NT2/D1 (cell line): ENCODE measurements at regions not wholly inside any gene's neighbourhood (a gene's known extent, or its start where the extent isn't known, plus 50 kb on each side); places are given as distances from the start of the nearest gene placed in this dataset.

Experiments used
- DNase-seq: peaks from one replicate; pipeline ENCODE4 v3.0.0-alpha.2; 2011; ENCODE audit warnings: low read depth, low spot score
- H3K27me3 ChIP-seq: 2 replicates; pipeline ENCODE4 v1.6.0; 2011; ENCODE audit warnings: mild to moderate bottlenecking; ENCODE audit not compliant: insufficient read length, insufficient read depth
- H3K36me3 ChIP-seq: 2 replicates; pipeline ENCODE4 v1.6.1; 2011; ENCODE audit warnings: mild to moderate bottlenecking, low read length, mixed read lengths; ENCODE audit not compliant: insufficient read depth, insufficient read length
- H3K4me1 ChIP-seq: 2 replicates; pipeline ENCODE4 v1.5.1; 2011; ENCODE audit not compliant: insufficient read depth, insufficient read length
- H3K4me3 ChIP-seq: 2 replicates; pipeline ENCODE4 v1.5.1; 2011; ENCODE audit warnings: low read depth; ENCODE audit not compliant: insufficient read length
- H3K9ac ChIP-seq: 2 replicates; pipeline ENCODE4 v1.6.0; 2011; ENCODE audit warnings: low read depth; ENCODE audit not compliant: insufficient read length
- H3K9me3 ChIP-seq: 2 replicates; pipeline ENCODE4 v1.5.1; 2011; ENCODE audit warnings: mild to moderate bottlenecking, low read length; ENCODE audit not compliant: insufficient read depth
- SUZ12 ChIP-seq: IDR thresholded peaks from 2 replicates; pipeline ENCODE4 v1.6.1; 2011; ENCODE audit not compliant: insufficient read length, insufficient read depth; ENCODE audit errors: extremely low read depth
- YY1 ChIP-seq: IDR thresholded peaks from 2 replicates; pipeline ENCODE4 v1.6.1; 2011; ENCODE audit not compliant: insufficient read length, insufficient read depth
- ZNF274 ChIP-seq: IDR thresholded peaks from 2 replicates; pipeline ENCODE4 v1.6.1; 2011; ENCODE audit warnings: mild to moderate bottlenecking, low read depth, low read length

DNA sequence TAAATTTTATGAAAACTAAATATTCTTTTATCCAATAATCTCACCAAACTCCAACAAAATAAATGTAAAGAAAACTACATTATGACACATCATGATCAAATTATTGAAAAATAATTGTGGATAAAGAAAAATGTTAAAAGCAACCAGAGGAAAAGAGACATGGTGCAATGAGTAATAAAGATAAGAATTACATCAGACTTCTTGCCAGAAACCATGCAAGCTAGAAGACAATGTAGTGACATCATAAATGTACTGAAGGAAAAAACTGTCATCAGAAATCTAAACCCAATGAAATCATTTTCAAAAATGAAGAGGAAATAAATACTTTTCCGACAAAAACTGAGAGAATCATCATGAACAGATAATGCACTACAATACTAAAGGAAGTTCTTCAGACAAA, 135.9 kb upstream of the EOLA2 start:
- no peaks in the 10 kb centered on the region for H3K27me3 ChIP-seq
- no peaks in the 10 kb centered on the region for H3K4me1 ChIP-seq
- H3K36me3 ChIP-seq = no peaks in the 10 kb centered on the region
- DNase-seq = no peak
- no peak overlapping the region for H3K4me3 ChIP-seq
- no peaks in the 10 kb centered on the region for H3K9me3 ChIP-seq
- TF ChIP-seq ZNF274 (no peak), SUZ12 (no peak), YY1 (no peak)
- H3K9ac ChIP-seq = no peak overlapping the region

DNA sequence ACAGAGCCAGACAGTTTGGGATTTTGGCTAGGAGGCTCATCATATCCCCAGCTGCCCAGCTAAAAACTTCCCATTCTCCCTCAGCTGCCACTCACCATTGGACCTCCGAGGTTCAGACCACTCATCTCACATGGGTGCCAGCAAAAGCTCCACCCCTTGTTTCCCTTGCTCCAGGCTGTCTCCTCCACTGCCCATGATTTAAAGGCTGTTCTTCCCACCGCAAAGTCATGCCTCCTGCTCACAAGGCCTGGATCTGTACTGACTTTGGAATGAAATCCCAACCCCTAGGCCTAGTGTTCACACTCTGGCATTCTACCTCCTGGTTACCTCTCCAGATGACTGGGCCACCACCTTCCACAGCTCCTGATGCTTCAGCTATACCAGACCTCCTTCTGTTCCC, 142.2 kb upstream of the EOLA2 start:
- H3K36me3 ChIP-seq = no peaks in the 10 kb centered on the region
- H3K9me3 ChIP-seq = no peaks in the 10 kb centered on the region
- H3K4me3 ChIP-seq = no peak overlapping the region
- no peak for TF ChIP-seq ZNF274
- TF ChIP-seq SUZ12 = no peak
- no peak for TF ChIP-seq YY1
- H3K9ac ChIP-seq = no peak overlapping the region
- H3K27me3 ChIP-seq = no peaks in the 10 kb centered on the region
- H3K4me1 ChIP-seq = no peaks in the 10 kb centered on the region
- DNase-seq = no peak

- no peaks in the 10 kb centered on the region for H3K4me1 ChIP-seq
- no peaks in the 10 kb centered on the region for H3K9me3 ChIP-seq
- H3K9ac ChIP-seq = no peak overlapping the region
- DNase-seq = no peak
- H3K27me3 ChIP-seq = no peaks in the 10 kb centered on the region
- no peak for TF ChIP-seq YY1
- no peak for TF ChIP-seq SUZ12
- no peak for TF ChIP-seq ZNF274
- H3K4me3 ChIP-seq = no peak overlapping the region
- H3K36me3 ChIP-seq = no peaks in the 10 kb centered on the region
Measured at GRCh38 chrX:150081076-150081475, 142.8 kb upstream of the EOLA2 start.

GRCh38 chrX:150084496-150085229, 146.4 kb upstream of the EOLA2 start:
- H3K9ac ChIP-seq = no peak overlapping the region
- no peaks in the 10 kb centered on the region for H3K4me1 ChIP-seq
- no peak for DNase-seq
- H3K27me3 ChIP-seq = no peaks in the 10 kb centered on the region
- H3K4me3 ChIP-seq = no peak overlapping the region
- TF ChIP-seq ZNF274 (no peak), YY1 (no peak), SUZ12 (no peak)
- no peaks in the 10 kb centered on the region for H3K9me3 ChIP-seq
- H3K36me3 ChIP-seq = no peaks in the 10 kb centered on the region

GRCh38 chrX:150085881-150086280, 147.6 kb upstream of the EOLA2 start:
- Histone ChIP-seq H3K9me3 (no peaks in the 10 kb centered on the region), H3K27me3 (no peaks in the 10 kb centered on the region), H3K4me3 (no peak overlapping the region), H3K9ac (no peak overlapping the region), H3K36me3 (no peaks in the 10 kb centered on the region), H3K4me1 (no peaks in the 10 kb centered on the region)
- TF ChIP-seq ZNF274 (no peak), SUZ12 (no peak), YY1 (no peak)
- DNase-seq = no peak

GRCh38 chrX:150086371-150086770, 148.1 kb upstream of the EOLA2 start:
- Histone ChIP-seq H3K4me3 (no peak overlapping the region), H3K27me3 (no peaks in the 10 kb centered on the region), H3K4me1 (no peaks in the 10 kb centered on the region), H3K9me3 (no peaks in the 10 kb centered on the region), H3K36me3 (no peaks in the 10 kb centered on the region), H3K9ac (no peak overlapping the region)
- TF ChIP-seq SUZ12 (no peak), YY1 (no peak), ZNF274 (no peak)
- DNase-seq = no peak

- Histone ChIP-seq H3K9me3 (no peaks in the 10 kb centered on the region), H3K4me3 (no peak overlapping the region), H3K4me1 (no peaks in the 10 kb centered on the region), H3K9ac (no peak overlapping the region), H3K27me3 (no peaks in the 10 kb centered on the region), H3K36me3 (no peaks in the 10 kb centered on the region)
- TF ChIP-seq ZNF274 (no peak), SUZ12 (no peak), YY1 (no peak)
- no peak for DNase-seq
Measured at GRCh38 chrX:150087612-150088011, 149.3 kb upstream of the EOLA2 start.
